HG03558 (cell line): ENCODE measurements at regions not wholly inside any gene's neighbourhood (a gene's known extent, or its start where the extent isn't known, plus 50 kb on each side); places are given as distances from the start of the nearest gene placed in this dataset.
"Not testable (repeated sequence)": the region's sequence is repeated elsewhere in the genome, so short reads cannot be mapped to it uniquely, and the experiment has no call there.

Experiments
- ATAC-seq: cut with Tn5 transposase; IDR thresholded peaks from one replicate; pipeline ENCODE4 v1.9.1; 2021; ENCODE audit warnings: moderate number of reproducible peaks; ENCODE audit not compliant: unreplicated experiment; ENCODE audit errors: extremely low read depth

DNA sequence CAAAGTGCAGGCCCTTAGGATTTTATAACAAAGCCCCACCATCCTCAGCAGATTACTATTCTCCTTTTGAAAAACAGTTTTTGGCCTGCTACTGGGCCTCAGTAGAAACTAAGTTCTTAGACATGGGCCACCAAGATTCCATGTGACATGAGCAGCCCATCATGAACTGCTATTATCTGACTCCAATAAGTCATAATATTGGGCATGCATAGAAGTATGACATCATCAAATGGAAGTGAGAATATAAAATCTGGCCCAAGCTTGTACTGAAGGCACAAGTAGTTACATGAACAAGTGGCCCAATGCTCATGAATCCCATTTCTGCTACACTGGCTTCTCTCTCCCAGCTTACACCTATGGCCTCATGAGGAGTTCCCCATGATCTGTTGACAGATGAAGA lies 404.8 kb downstream of the EPHA5 start:
- ATAC-seq = no peak

GRCh38 chr4:65259296-65259695 lies 411.0 kb downstream of the EPHA5 start:
- ATAC-seq = no peak

GRCh38 chr4:65250916-65251315 lies 419.4 kb downstream of the EPHA5 start:
- ATAC-seq = no peak

DNA sequence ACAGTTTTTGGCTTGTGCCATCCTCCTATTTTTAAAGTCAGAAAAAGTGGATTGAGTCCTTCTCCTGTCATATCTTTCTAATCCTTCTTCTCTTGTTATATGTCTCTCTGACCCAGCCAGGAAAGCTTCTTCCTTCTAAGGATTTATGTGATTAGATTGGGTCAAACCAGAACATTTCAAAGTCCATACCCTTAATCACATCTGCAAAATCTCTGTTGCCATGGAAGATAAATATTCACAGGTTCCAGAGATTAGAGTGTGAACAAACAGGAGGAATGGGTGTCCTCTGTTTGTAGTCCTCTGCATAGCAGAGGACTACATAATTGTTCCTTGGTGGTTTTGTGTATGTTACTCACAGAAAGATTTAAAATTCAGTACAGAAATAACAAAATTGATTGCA lies 421.2 kb downstream of the EPHA5 start:
- ATAC-seq = no peak

DNA sequence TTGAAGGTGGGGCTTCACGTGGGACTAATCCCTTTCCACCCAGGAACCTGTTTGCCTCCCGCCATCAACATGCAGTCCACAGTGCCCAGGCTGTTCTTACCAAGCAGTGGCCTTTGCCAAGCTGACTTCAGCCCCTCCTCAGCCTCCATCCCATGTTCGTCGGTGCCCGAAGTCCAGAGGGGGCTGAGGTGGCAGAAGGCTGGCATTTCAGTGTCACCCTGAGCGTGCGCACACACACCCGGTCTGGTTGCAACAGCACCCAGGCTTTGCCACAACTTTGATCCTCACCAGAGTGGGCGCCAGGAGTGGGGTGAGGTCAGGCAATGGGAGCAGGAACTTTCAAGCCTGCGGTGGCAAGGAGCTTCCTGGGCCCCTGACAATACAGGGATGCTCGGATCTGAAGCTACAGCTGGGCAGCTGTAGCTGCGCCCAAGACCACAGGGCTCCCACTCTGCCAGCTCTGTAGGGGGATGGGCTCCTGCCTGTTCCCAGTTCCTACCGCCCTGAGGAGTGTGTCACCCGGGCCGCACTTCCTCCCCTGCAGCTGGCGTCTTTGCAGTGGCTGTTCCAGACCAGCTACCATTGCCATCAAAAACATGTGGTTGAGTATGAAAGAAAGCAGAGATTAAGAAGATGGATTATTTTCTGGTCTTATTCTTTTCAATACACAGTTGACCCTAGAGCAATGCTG lies 428.0 kb downstream of the EPHA5 start:
- no peak for ATAC-seq

GRCh38 chr4:65241257-65241997 lies 428.9 kb downstream of the EPHA5 start:
- no peak for ATAC-seq

DNA sequence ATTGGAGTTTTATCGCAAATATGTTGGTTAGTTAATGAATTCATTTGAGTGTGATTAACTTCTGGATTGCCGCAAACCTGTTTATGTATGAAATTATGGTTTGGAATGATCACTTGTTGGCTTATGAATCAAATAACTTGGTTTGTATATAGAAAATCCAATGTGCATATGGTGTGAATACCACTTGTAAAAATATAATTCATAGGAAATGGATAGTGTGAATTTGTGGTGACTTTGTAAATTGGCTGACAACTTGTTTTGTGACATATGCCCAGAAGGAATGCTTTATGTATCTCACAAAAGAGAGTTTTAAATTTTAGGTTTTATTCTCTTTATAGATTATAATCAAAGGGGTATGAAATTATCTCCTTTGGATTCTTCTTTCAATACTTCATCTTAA lies 436.2 kb downstream of the EPHA5 start:
- ATAC-seq = no peak

DNA sequence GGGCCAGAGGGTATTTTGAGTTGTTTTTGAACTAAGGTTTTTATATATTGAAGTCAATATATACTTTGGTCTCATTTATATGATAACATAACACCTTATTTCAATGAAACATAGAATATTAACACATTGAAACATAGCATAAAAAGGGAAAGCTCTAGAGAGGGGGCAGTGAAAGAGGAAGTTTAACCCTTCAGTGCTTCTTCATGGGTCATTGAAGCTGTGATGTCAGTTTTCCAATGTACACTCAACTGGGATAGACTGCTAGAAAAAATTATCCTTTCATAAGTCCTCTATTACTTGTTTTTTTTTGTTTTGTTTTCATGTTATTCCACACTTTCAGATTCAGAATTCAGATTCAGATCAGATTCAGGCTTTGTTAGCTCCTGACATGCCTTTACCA lies 442.7 kb downstream of the EPHA5 start:
- no peak for ATAC-seq

- no peak for ATAC-seq
Measured at GRCh38 chr4:65223601-65224000, 446.7 kb downstream of the EPHA5 start.

DNA sequence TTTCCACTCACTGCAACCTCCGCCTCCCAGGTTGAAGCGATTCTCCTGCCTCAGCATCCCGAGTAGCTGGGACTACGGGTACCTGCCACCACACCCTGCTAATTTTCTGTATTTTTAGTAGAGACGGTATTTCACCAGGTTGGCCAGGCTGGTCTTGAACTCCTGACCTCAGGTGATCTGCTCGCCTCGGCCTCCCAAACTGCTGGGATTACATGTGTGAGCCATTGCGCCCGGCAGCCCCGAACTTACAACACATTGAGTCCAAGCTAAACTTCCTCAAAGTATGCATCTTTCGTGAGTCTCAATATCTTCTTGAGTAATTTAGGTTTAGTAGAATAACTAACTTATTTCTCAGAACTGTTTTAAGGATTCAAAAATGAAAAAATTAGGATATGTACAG lies 447.2 kb downstream of the EPHA5 start:
- not testable (repeated sequence) for ATAC-seq

GRCh38 chr4:65217179-65217578 lies 453.1 kb downstream of the EPHA5 start:
- no peak for ATAC-seq

- ATAC-seq = no peak
Measured at GRCh38 chr4:65202853-65203236, 467.4 kb downstream of the EPHA5 start.

GRCh38 chr4:65202165-65202852 lies 468.0 kb downstream of the EPHA5 start:
- ATAC-seq = no peak

- no peak for ATAC-seq
Measured at GRCh38 chr4:65195666-65196065, 474.6 kb downstream of the EPHA5 start.

DNA sequence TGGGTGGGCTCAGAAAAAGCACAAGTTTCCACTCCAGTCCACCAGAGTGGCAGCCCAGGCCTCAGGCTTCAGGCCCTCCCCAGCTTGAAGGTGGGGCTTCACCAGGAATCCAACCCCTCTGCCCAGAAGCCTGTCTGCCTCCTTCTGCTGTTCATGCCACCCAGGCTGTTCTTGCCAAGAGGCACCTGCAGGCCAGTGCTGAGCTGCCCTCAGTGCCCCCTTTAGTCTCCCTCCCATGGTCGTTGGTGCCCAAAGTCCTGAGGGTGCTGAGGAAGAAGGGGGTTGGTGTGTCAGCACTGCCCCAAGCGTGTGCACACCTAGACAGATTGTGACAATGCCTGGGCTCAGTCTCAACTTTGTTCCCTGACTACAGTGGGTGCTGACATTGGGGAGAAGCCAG lies 475.3 kb downstream of the EPHA5 start:
- no peak for ATAC-seq

DNA sequence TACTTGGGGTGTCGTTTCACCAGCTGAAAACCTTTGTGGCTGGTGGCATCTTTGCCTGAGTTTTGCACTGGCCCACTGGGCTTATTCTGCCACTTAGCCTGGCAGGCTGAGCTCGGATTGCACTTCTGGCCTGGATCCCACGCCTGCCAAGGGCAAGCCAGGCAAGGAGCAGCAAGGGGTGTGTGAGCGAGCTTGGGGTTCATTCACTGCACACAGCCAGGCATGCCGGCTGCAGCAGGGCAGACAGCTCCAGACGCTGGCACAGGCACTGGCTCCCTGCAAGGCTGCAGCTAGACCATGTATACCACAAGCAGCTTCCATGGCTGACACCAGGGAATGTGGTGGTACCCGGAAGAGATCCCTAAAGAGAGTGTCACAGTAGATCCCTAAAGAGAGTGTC lies 476.3 kb downstream of the EPHA5 start:
- no peak for ATAC-seq

- ATAC-seq = no peak
Measured at GRCh38 chr4:65190780-65191179, 479.5 kb downstream of the EPHA5 start.

DNA sequence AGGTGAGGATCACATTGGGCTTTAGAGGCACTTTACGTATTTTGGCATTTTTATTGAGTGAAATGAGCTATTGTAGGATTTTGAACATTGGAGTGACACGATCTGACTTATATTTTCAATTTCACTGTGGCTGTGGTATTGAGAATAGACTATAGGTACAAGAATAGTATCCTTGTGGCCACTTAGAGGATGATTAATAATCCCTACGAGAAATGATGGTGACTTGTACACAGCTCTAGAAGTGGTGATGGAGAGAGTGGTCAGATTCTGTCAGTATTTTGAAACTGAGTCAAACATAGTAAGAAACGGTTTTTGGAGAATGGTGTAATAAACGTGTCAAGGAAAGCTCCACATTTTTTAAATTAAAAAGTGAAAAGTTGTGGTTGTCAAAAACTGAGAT lies 494.7 kb downstream of the EPHA5 start:
- no peak for ATAC-seq

- ATAC-seq = no peak
Measured at GRCh38 chr4:65170768-65171514, 499.3 kb downstream of the EPHA5 start.

- ATAC-seq = no peak
Measured at GRCh38 chr4:65167719-65168118, 502.6 kb downstream of the EPHA5 start.

DNA sequence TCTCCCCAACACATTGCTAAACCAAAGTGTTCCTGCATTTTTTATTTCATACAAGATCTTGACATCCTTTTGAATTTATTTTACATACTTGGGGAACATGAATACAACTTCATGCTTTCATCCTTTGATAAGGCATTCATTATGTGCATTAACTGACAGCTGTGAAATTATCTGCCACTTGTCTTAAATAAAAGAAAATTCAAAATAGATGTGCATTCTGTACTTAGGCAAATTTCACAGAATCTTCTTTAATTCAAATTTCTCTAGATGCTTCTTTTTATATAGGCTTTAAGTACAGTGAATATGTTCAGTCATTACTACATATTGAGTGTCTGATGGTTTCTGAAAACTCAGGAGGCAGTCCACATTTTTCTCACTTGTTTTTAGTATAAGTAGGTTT lies 518.1 kb downstream of the EPHA5 start:
- ATAC-seq = no peak
